Skin of body (tissue), 1 donor: ENCODE measurements at regions not wholly inside any gene's neighbourhood (a gene's known extent, or its start where the extent isn't known, plus 50 kb on each side); places are given as distances from the start of the nearest gene placed in this dataset.
A peak's percentile ranks its signal among the peaks of the same experiment; 100 is the strongest.

ENCODE experiments used
- DNase-seq: peaks from one replicate; lab custom pipeline; 2025; lab: John Stamatoyannopoulos, UW

- DNase-seq = no peak
Measured at GRCh38 chr4:17120761-17121160, 222.3 kb upstream of the LDB2 start.

- no peak for DNase-seq
Measured at GRCh38 chr4:17117746-17118145, 219.3 kb upstream of the LDB2 start.

- no peak for DNase-seq
Measured at GRCh38 chr4:17115583-17115982, 217.1 kb upstream of the LDB2 start.

- no peak for DNase-seq
Measured at GRCh38 chr4:17112292-17112659, 213.8 kb upstream of the LDB2 start.

- peak; percentile 4 for DNase-seq
Measured at GRCh38 chr4:17109126-17109525, 210.7 kb upstream of the LDB2 start.

- no peak for DNase-seq
Measured at GRCh38 chr4:17103231-17103630, 204.8 kb upstream of the LDB2 start.

- no peak for DNase-seq
Measured at GRCh38 chr4:17098996-17099395, 200.6 kb upstream of the LDB2 start.

- DNase-seq = no peak
Measured at GRCh38 chr4:17098401-17098800, 200.0 kb upstream of the LDB2 start.

GRCh38 chr4:17097362-17097761 lies 198.9 kb upstream of the LDB2 start:
- no peak for DNase-seq

- no peak for DNase-seq
Measured at GRCh38 chr4:17096692-17097091, 198.2 kb upstream of the LDB2 start.

- no peak for DNase-seq
Measured at GRCh38 chr4:17095771-17096170, 197.3 kb upstream of the LDB2 start.

- DNase-seq = peak; percentile 17
Measured at GRCh38 chr4:17094876-17095210, 196.4 kb upstream of the LDB2 start.

- peak; percentile 28 for DNase-seq
Measured at GRCh38 chr4:17094159-17094875, 195.9 kb upstream of the LDB2 start.

- DNase-seq = no peak
Measured at GRCh38 chr4:17093481-17093880, 195.0 kb upstream of the LDB2 start.

GRCh38 chr4:17092736-17093437 lies 194.4 kb upstream of the LDB2 start:
- no peak for DNase-seq

- no peak for DNase-seq
Measured at GRCh38 chr4:17091104-17091503, 192.7 kb upstream of the LDB2 start.

GRCh38 chr4:17090063-17090462 lies 191.6 kb upstream of the LDB2 start:
- DNase-seq = no peak

- DNase-seq = no peak
Measured at GRCh38 chr4:17085416-17085815, 187.0 kb upstream of the LDB2 start.

- DNase-seq = no peak
Measured at GRCh38 chr4:17082186-17082585, 183.7 kb upstream of the LDB2 start.

GRCh38 chr4:17081179-17081578 lies 182.7 kb upstream of the LDB2 start:
- no peak for DNase-seq

- DNase-seq = no peak
Measured at GRCh38 chr4:17077105-17077504, 178.7 kb upstream of the LDB2 start.

GRCh38 chr4:17072483-17072882 lies 174.0 kb upstream of the LDB2 start:
- DNase-seq = no peak

GRCh38 chr4:17068891-17069290 lies 170.4 kb upstream of the LDB2 start:
- DNase-seq = peak; percentile 59
